GM12878 (cell line): ENCODE measurements at regions not wholly inside any gene's neighbourhood (a gene's known extent, or its start where the extent isn't known, plus 50 kb on each side); places are given as distances from the start of the nearest gene placed in this dataset.

Experiments
- CTCF ChIP-seq, 3 experiments: IDR thresholded peaks in 2 of 3; conservative IDR thresholded peaks in 1 of 3; 2 replicates each; pipeline ENCODE4 v1.5.1; 2011; ENCODE audit warnings: low read depth in 3 of 3, low read length in 3 of 3, mild to moderate bottlenecking in 3 of 3, control low read depth in 2 of 3, moderate library complexity in 2 of 3, inconsistent platforms in 1 of 3, mixed read lengths in 1 of 3; ENCODE audit not compliant: control insufficient read depth in 2 of 3, insufficient read depth in 1 of 3; ENCODE audit errors: extremely low read depth in 1 of 3
- EZH2 ChIP-seq: IDR thresholded peaks from 2 replicates; pipeline ENCODE4 v1.6.1; 2012; ENCODE audit warnings: low read depth, mild to moderate bottlenecking, control low read depth, inconsistent platforms, low read length, borderline replicate concordance; ENCODE audit not compliant: control insufficient read depth
- MEF2B ChIP-seq: fragments of 450-650 bp; IDR thresholded peaks from 2 replicates; pipeline ENCODE4 v1.6.1; 2018; ENCODE audit warnings: mild to moderate bottlenecking, moderate library complexity; ENCODE audit not compliant: partially characterized antibody, poor library complexity, severe bottlenecking
- MYC ChIP-seq: IDR thresholded peaks from 2 replicates; pipeline ENCODE4 v1.6.1; 2011; ENCODE audit warnings: mild to moderate bottlenecking, low read length, moderate library complexity, inconsistent platforms; ENCODE audit not compliant: insufficient read depth, insufficient replicate concordance, insufficient read length, severe bottlenecking
- POLR2A ChIP-seq: IDR thresholded peaks from 2 replicates; pipeline ENCODE4 v1.6.1; 2011; ENCODE audit warnings: low read depth, mild to moderate bottlenecking, low read length
- POU2F2 ChIP-seq: IDR thresholded peaks from 3 replicates; pipeline ENCODE4 v1.6.1; 2011; ENCODE audit warnings: low read depth, mild to moderate bottlenecking, low read length, borderline replicate concordance
- RAD21 ChIP-seq: IDR thresholded peaks from 2 replicates; pipeline ENCODE4 v1.6.1; 2011; ENCODE audit warnings: mild to moderate bottlenecking, low read depth, low read length, moderate library complexity; ENCODE audit not compliant: insufficient read depth
- RFX5 ChIP-seq: IDR thresholded peaks from 2 replicates; pipeline ENCODE4 v1.6.1; 2011; ENCODE audit warnings: low read depth, low read length, improper control_type of control experiment
- SIN3A ChIP-seq: IDR thresholded peaks from 2 replicates; pipeline ENCODE4 v1.6.1; 2012; ENCODE audit warnings: low read depth, low read length, improper control_type of control experiment
- SPI1 ChIP-seq: IDR thresholded peaks from 2 replicates; pipeline ENCODE4 v1.6.1; 2011; ENCODE audit warnings: low read depth, mild to moderate bottlenecking, low read length, moderate library complexity, borderline replicate concordance; ENCODE audit not compliant: insufficient read depth
- TCF7 ChIP-seq: IDR thresholded peaks from 2 replicates; pipeline ENCODE4 v1.6.1; 2014; ENCODE audit warnings: antibody characterized with exemption, borderline replicate concordance
- ZBTB11 ChIP-seq: fragments of 450-650 bp; formaldehyde crosslinking; IDR thresholded peaks from 2 replicates; pipeline ENCODE4 v1.5.0; 2022; ENCODE audit warnings: mild to moderate bottlenecking, missing genetic modification characterization
- ZNF274 ChIP-seq: IDR thresholded peaks from one replicate; pipeline ENCODE4 v1.8.0; 2011; ENCODE audit not compliant: insufficient read length, insufficient read depth
- TF ChIP-seq, protein P1 (sequence below): fragments of 450-650 bp; formaldehyde crosslinking; IDR thresholded peaks from 2 replicates; pipeline ENCODE4 v1.4.0; 2020; ENCODE audit warnings: mild to moderate bottlenecking, moderate library complexity

DNA sequence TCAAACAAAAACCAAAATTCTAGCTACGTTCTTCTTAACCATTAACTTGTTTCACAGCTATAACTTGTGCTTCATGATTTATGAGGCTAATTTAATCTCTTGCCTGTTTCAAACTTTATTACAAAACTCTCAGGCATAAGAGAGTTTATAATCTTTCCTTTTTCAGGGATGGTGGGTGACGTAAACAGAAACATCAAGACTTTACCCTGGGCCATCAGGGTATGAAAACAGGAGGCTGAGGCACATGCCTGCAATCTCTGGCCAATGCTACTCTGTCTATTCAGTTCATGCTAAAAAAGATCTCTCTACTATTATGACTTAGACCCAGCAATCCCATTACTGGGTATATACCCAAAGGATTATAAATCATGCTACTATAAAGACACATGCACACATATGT is 55.9 kb upstream of the VWC2 start:
- TF ChIP-seq POU2F2 (no peak), TCF7 (no peak), RFX5 (no peak), SPI1 (no peak), ZNF274 (no peak), SIN3A (no peak), RAD21 (no peak), EZH2 (no peak), CTCF (IDR thresholded peaks at IDR 0.05 in 2 of 3, conservative IDR thresholded peaks at IDR 0.05 in 1 of 3; ENCODE audit: control insufficient read depth in 2 of 3, extremely low read depth in 1 of 3, insufficient read depth in 1 of 3, low read depth in 3 of 3, low read length in 3 of 3) (no peak), MEF2B (no peak), ZBTB11 (CRISPR knock-in tag) (no peak), POLR2A (no peak), MYC (no peak)
- TF ChIP-seq, protein P1, sequence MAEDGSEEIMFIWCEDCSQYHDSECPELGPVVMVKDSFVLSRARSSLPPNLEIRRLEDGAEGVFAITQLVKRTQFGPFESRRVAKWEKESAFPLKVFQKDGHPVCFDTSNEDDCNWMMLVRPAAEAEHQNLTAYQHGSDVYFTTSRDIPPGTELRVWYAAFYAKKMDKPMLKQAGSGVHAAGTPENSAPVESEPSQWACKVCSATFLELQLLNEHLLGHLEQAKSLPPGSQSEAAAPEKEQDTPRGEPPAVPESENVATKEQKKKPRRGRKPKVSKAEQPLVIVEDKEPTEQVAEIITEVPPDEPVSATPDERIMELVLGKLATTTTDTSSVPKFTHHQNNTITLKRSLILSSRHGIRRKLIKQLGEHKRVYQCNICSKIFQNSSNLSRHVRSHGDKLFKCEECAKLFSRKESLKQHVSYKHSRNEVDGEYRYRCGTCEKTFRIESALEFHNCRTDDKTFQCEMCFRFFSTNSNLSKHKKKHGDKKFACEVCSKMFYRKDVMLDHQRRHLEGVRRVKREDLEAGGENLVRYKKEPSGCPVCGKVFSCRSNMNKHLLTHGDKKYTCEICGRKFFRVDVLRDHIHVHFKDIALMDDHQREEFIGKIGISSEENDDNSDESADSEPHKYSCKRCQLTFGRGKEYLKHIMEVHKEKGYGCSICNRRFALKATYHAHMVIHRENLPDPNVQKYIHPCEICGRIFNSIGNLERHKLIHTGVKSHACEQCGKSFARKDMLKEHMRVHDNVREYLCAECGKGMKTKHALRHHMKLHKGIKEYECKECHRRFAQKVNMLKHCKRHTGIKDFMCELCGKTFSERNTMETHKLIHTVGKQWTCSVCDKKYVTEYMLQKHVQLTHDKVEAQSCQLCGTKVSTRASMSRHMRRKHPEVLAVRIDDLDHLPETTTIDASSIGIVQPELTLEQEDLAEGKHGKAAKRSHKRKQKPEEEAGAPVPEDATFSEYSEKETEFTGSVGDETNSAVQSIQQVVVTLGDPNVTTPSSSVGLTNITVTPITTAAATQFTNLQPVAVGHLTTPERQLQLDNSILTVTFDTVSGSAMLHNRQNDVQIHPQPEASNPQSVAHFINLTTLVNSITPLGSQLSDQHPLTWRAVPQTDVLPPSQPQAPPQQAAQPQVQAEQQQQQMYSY (CRISPR knock-in tag): no peak
